GM21515 (cell line): ENCODE measurements at regions not wholly inside any gene's neighbourhood (a gene's known extent, or its start where the extent isn't known, plus 50 kb on each side); places are given as distances from the start of the nearest gene placed in this dataset.
"Not testable (repeated sequence)": the region's sequence is repeated elsewhere in the genome, so short reads cannot be mapped to it uniquely, and the experiment has no call there.

ENCODE experiments used
- ATAC-seq: cut with Tn5 transposase; IDR thresholded peaks from one replicate; pipeline ENCODE4 v1.9.1; 2021; ENCODE audit not compliant: unreplicated experiment

- ATAC-seq: no peak
Measured at GRCh38 chr15:69668039-69668705, 215.6 kb downstream of the RPLP1 start.

GRCh38 chr15:69668963-69669362 is 216.3 kb downstream of the RPLP1 start:
- no peak for ATAC-seq

GRCh38 chr15:69669446-69669845 is 216.8 kb downstream of the RPLP1 start:
- no peak for ATAC-seq

- no peak for ATAC-seq
Measured at GRCh38 chr15:69673291-69673881, 220.8 kb downstream of the RPLP1 start.

- ATAC-seq: no peak
Measured at GRCh38 chr15:69675731-69676130, 223.1 kb downstream of the RPLP1 start.

- no peak for ATAC-seq
Measured at GRCh38 chr15:69677403-69677802, 224.8 kb downstream of the RPLP1 start.

- ATAC-seq: peak; percentile 85
Measured at GRCh38 chr15:69679623-69680228, 227.1 kb downstream of the RPLP1 start.

GRCh38 chr15:69684823-69685222 is 232.2 kb downstream of the RPLP1 start:
- ATAC-seq: not testable (repeated sequence)

GRCh38 chr15:69685512-69686452 is 233.2 kb downstream of the RPLP1 start:
- no peak for ATAC-seq

- no peak for ATAC-seq
Measured at GRCh38 chr15:69686626-69687025, 234.0 kb downstream of the RPLP1 start.

- no peak for ATAC-seq
Measured at GRCh38 chr15:69689133-69689532, 236.5 kb downstream of the RPLP1 start.

- no peak for ATAC-seq
Measured at GRCh38 chr15:69691307-69692015, 238.8 kb downstream of the RPLP1 start.

GRCh38 chr15:69692342-69692741 is 239.7 kb downstream of the RPLP1 start:
- ATAC-seq: no peak

GRCh38 chr15:69693059-69693458 is 240.4 kb downstream of the RPLP1 start:
- no peak for ATAC-seq

- ATAC-seq: no peak
Measured at GRCh38 chr15:69696946-69697345, 244.3 kb downstream of the RPLP1 start.

GRCh38 chr15:69697916-69698315 is 245.3 kb downstream of the RPLP1 start:
- no peak for ATAC-seq

- no peak for ATAC-seq
Measured at GRCh38 chr15:69699096-69699495, 246.5 kb downstream of the RPLP1 start.

- ATAC-seq: no peak
Measured at GRCh38 chr15:69700380-69700779, 247.8 kb downstream of the RPLP1 start.

GRCh38 chr15:69701198-69701597 is 248.6 kb downstream of the RPLP1 start:
- ATAC-seq: no peak

- ATAC-seq: no peak
Measured at GRCh38 chr15:69703532-69704187, 251.0 kb downstream of the RPLP1 start.
